NCI-H2029 treated with DMSO at 0.1 percent for 48 hours (cell line): ENCODE measurements at regions not wholly inside any gene's neighbourhood (a gene's known extent, or its start where the extent isn't known, plus 50 kb on each side); places are given as distances from the start of the nearest gene placed in this dataset.

ENCODE experiments used
- DNase-seq: peaks from one replicate; lab custom pipeline; 2025; lab: John Stamatoyannopoulos, UW

GRCh38 chr3:10555263-10555662, 49.9 kb upstream of the ATP2B2 start:
- no peak for DNase-seq

GRCh38 chr3:10556312-10556711, 50.9 kb upstream of the ATP2B2 start:
- no peak for DNase-seq

DNA sequence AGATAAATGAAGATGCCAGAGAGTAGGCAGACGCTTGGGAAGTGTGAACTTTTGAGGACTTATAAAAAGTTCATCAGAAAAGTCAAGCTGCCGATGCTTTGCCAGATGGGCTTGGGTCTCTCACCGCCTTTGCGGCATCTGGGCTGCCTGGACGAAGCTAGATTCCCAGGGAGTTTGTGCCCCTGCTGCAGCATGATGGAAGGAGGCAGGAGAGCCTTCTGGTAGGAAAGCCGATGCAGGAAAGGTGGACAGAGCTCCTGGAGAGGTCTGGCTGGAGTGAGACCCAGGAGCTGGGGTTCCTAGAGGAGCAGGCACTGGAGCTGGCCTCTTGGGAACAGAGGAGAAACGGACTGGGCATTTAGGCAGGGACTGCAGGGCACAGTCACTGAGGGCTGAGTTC, 51.9 kb upstream of the ATP2B2 start:
- DNase-seq = no peak

DNA sequence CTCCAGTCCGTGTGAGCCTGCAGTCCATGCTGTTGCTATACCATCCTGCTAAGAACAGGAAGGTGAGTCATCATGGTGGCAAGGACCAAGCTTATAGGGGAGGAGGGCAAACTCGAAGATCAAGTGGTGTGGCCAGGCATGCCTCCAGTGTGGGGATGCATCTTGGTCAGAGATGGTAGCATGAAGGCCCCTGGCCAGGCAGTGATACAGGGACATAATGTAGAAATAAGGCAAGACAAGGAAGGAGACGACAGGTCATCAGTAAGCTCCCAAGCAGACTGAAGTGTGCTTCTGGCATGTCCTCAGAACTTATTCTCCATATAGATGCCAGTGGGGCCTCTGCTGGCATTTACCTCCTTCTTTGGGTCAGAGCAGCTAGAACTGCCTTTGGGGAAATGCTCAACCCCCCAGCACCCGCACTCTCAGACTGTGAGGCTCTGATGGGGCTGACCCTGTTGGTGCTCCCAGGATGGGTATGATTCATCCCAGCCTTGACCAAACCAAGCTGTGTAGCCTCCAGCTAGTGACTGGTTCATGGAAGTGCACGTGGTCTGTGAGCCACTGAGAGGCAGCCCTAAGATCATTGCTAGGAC, 52.5 kb upstream of the ATP2B2 start:
- DNase-seq = no peak

- DNase-seq = no peak
These were observed 53.4 kb upstream of the ATP2B2 start for GRCh38 chr3:10558736-10559135.

GRCh38 chr3:10560060-10560861, 54.9 kb upstream of the ATP2B2 start:
- no peak for DNase-seq

- DNase-seq = no peak
These were observed 56.0 kb upstream of the ATP2B2 start for GRCh38 chr3:10561162-10561945.

DNA sequence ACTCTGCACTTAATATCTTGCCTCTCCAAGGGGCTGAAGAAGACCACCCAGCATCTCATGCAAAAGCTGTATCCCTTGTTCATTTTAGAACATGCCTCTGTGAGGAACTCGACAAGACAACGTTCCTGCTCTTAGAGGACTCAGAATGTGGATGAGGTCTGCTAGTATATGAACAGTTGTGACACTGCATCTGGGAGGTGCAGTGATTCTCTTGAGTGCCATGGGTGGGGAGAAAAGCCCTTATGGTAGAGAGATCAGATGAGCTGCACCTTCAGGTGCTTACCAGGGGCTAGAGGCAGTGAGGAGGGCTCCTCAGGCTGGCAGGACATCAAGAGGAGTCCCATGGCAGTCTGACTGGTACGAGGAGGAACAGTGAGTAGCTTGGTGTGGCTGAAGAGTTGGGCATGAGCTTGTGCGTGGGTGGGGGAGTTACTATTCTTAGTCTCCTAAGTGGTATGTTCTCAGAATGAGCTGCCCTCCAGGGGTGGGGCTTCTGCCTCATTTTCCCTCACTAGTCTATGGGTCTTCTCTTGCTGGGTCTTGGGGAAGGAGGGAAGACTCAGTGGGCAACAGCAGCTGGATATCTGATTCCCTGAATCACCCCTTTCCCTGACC, 56.7 kb upstream of the ATP2B2 start:
- no peak for DNase-seq

GRCh38 chr3:10563396-10563795, 58.0 kb upstream of the ATP2B2 start:
- DNase-seq = no peak

DNA sequence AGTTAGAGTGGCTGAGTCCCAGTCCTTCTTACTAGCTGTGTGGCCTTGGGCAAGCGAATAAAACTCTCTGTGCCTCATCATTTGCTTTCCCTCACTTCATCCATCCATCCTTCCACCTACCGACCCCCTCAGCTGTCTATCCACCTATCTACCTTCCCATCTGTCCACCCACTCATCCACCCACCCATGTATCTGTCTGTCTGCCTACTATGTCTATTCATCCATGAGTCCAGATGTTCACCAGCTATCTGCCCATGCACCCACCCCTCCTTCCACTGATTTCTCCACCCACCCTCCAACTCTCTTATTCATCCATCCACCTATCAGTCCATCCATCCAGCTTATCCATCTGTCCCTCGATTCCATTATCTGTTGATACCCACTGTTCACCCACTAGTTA, 60.4 kb upstream of the ATP2B2 start:
- DNase-seq = no peak

DNA sequence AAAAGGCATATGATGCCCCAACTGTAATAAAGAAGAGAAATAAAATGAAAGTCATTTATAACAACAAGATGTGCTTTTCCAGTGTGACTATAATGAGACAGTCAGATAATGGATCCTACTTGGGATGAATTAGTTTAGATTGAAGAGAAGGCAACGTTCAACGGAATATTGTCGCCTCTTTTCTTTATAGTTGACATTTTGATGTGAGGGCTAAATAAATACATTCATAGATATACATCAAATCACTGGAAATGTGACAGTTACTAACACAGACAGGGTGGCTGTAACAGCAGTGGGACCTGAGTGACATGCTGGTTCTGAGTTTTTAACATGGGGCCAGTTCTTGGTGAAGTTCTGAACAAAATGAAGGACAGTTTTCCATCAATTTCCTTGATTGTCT, 61.1 kb upstream of the ATP2B2 start:
- DNase-seq = no peak

- no peak for DNase-seq
These were observed 63.2 kb upstream of the ATP2B2 start for GRCh38 chr3:10568549-10568948.

DNA sequence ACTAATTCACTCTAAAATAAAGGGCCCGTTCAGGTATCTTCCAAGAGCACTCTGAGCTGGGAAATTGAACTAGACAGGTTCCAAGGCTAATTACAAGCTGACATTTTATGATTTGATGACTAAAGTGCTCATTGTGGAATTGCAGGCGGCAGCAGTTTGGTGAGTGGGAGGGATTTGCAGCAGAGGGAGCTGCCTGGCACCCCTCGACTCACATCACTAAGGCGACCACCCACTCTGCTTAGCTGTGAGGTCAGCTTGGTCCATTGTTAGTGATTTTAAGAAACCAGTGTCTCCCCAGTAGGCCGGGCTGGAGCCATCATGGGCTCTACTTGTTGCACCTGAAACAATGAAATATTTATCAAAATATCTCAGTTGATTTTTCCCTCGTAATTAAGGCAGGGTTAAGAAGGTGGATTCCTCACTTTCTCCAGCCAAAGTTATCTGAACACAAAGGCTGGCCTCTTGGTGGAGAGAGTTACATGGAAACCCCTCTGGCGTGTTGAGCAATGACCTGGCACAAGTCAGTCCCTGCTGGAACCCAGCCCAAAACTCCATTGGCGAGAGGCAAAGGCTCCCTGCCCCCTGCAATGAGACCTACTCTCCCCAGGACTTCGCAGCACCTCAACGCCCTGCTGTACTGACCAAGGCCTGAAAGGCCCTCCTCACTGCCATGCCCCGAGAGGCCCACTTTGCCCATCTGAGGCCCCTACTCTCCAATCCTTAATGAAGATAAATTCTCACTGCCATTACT, 65.0 kb upstream of the ATP2B2 start:
- DNase-seq = no peak

DNA sequence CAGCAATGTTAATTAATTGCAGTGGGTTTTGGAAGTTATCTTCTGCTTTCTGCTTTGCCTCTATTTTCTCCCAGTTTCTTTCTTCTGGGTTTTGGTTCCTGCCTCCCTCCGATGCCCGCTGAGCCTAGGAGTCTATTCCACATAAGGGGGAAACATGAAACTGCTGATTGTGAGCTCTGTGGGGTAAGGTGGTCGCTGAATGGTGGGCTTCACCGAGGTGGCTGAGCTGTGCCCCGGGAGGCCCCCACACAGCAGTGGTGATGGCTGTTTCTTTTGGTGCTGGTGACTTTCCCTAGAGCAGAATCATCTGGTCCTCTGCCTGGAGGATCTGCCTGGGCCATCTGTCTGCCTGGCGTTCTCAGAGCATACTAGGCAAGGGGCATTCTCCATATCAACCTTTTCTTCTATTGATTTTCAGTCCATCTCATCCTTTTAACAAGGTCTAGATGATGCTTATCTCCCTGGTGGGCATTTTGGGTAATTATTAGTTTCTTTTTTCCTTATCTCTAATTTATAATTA, 68.8 kb upstream of the ATP2B2 start:
- DNase-seq = no peak

GRCh38 chr3:10575601-10576160, 70.3 kb upstream of the ATP2B2 start:
- no peak for DNase-seq

DNA sequence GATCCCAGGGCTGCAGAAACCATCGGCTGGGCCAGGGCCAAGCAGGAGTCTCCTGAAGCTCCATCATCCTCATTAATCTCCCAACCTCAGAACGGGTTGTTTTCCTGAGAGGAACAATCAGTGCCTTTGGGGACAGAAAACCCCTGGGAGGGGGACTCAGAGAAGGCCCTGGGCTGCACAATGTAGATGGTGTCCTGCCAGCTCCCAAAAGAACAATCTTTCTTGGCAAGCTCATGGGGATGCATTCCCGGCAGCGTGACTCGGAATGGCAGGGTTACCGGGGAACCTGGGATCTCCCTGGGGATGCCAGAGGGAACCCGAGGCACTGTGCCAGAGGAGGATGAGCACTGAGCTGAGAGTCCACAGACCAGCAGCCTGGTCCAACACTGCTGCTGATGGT, 72.1 kb upstream of the ATP2B2 start:
- DNase-seq = no peak

GRCh38 chr3:10580426-10580825, 75.0 kb upstream of the ATP2B2 start:
- DNase-seq = no peak

- no peak for DNase-seq
These were observed 75.9 kb upstream of the ATP2B2 start for GRCh38 chr3:10581251-10581650.

GRCh38 chr3:10581716-10582115, 76.3 kb upstream of the ATP2B2 start:
- DNase-seq = no peak

DNA sequence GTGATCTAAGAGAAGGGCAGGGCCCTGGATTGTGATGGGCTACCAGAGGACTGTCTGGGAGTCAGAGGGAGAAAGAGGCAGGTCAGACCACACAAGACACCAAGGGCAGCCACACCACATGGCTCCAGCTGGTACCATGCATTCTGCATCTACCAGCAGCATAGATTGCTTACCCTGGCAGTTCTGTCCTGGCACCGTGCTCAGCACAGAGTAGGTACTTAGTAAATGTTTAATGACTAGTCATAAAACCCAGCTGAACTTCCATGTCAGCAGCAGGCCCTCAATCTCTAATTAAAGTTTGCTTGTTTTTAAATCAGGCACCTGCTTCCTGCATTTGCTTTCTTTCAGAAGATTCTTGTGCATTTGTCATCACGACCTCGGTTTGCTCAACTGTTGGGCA, 77.3 kb upstream of the ATP2B2 start:
- DNase-seq = no peak
